Mammary epithelial cell (primary cell): ENCODE measurements at regions not wholly inside any gene's neighbourhood (a gene's known extent, or its start where the extent isn't known, plus 50 kb on each side); places are given as distances from the start of the nearest gene placed in this dataset.

Source experiments
- EZH2 ChIP-seq: IDR thresholded peaks from 2 replicates; pipeline ENCODE4 v1.6.1; 2012; ENCODE audit warnings: low read length, inconsistent platforms, borderline replicate concordance
- TF ChIP-seq, protein P1 (sequence below), 2 donors: IDR thresholded peaks in 1 of 2; conservative IDR thresholded peaks in 1 of 2; 2 replicates each; pipeline ENCODE4 v1.5.1; 2011 to 2012; ENCODE audit warnings: inconsistent platforms in 2 of 2, low read length in 2 of 2, mild to moderate bottlenecking in 2 of 2, control low read depth in 1 of 2, low read depth in 1 of 2; ENCODE audit not compliant: insufficient read depth in 1 of 2; ENCODE audit errors: extremely low read depth in 1 of 2

DNA sequence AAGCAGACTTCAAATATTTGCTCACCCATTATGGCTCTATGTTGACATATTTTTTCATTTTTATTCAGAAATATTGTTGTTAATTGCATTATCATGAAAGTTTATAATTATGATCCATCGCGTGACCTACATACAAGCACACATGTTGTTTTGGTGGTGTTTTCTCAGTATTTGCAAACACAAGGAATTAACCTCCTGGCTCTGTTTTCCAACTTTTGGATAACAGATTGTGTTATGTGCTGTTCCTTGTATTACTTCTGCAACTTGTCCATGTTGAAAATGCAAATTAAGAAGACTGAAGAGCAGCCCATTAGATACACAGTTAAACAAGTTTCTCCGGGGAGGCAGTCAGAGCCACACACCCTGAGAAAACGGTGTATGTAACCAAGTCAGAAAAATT, 201.2 kb downstream of the SEC23A start:
- TF ChIP-seq, protein P1, sequence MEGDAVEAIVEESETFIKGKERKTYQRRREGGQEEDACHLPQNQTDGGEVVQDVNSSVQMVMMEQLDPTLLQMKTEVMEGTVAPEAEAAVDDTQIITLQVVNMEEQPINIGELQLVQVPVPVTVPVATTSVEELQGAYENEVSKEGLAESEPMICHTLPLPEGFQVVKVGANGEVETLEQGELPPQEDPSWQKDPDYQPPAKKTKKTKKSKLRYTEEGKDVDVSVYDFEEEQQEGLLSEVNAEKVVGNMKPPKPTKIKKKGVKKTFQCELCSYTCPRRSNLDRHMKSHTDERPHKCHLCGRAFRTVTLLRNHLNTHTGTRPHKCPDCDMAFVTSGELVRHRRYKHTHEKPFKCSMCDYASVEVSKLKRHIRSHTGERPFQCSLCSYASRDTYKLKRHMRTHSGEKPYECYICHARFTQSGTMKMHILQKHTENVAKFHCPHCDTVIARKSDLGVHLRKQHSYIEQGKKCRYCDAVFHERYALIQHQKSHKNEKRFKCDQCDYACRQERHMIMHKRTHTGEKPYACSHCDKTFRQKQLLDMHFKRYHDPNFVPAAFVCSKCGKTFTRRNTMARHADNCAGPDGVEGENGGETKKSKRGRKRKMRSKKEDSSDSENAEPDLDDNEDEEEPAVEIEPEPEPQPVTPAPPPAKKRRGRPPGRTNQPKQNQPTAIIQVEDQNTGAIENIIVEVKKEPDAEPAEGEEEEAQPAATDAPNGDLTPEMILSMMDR (conservative IDR thresholded peaks at IDR 0.05 in 1 of 2, IDR thresholded peaks at IDR 0.05 in 1 of 2; ENCODE audit: extremely low read depth in 1 of 2, insufficient read depth in 1 of 2, low read depth in 1 of 2, low read length in 2 of 2), result no peak
- no peak for TF ChIP-seq EZH2
